Activated CD4-positive, alpha-beta memory T cell treated with anti-CD3 and anti-CD28 coated beads, Interleukin-2, amount 10 ng/mL, durations not matched to agents 7 days and 5 days (primary cell): ENCODE measurements at regions not wholly inside any gene's neighbourhood (a gene's known extent, or its start where the extent isn't known, plus 50 kb on each side); places are given as distances from the start of the nearest gene placed in this dataset.

Experiments
- CTCF ChIA-PET: fragments of 350-600 bp; sonication (Branson Sonifier 250); formaldehyde crosslinking; loops from one replicate; lab custom pipeline; 2021; ENCODE audit warnings: antibody characterized with exemption, inconsistent platforms; lab: Charles Lee
- POLR2A ChIA-PET: fragments of 350-600 bp; sonication (Branson Sonifier 250); formaldehyde crosslinking; loops from one replicate; lab custom pipeline; 2021; ENCODE audit warnings: antibody characterized with exemption; lab: Charles Lee
- DNase-seq: peaks from one replicate; pipeline ENCODE4 v3.0.0-alpha.2; 2020
- H3K27ac Mint-ChIP-seq: one replicate; pipeline ENCODE4 v1.8.0; 2021; ENCODE audit warnings: mild to moderate bottlenecking, mixed read lengths
- H3K27me3 Mint-ChIP-seq: one replicate; pipeline ENCODE4 v1.8.0; 2021; ENCODE audit warnings: mixed read lengths
- H3K36me3 Mint-ChIP-seq: one replicate; pipeline ENCODE4 v1.8.0; 2021; ENCODE audit warnings: low read depth, mixed read lengths
- H3K4me1 Mint-ChIP-seq: one replicate; pipeline ENCODE4 v1.8.0; 2021; ENCODE audit warnings: mixed read lengths
- H3K4me3 Mint-ChIP-seq: one replicate; pipeline ENCODE4 v1.8.0; 2021; ENCODE audit warnings: mild to moderate bottlenecking, mixed read lengths
- H3K9me3 Mint-ChIP-seq: one replicate; pipeline ENCODE4 v1.8.0; 2021; ENCODE audit warnings: mixed read lengths

- Mint-ChIP-seq H3K4me3 (no peak overlapping the region), H3K36me3 (no peaks in the 10 kb centered on the region), H3K27me3 (peaks cover 12% of the 10 kb centered on the region), H3K4me1 (peaks cover 1% of the 10 kb centered on the region), H3K9me3 (no peaks in the 10 kb centered on the region), H3K27ac (no peak overlapping the region)
- CTCF ChIA-PET: interaction anchor here (1.8 kb wide), 1 partner anchor 319 kb away, joined by 6 read pairs; no protein-coding TSS in a partner anchor
- no peak for DNase-seq
- POLR2A ChIA-PET: no interaction called here
Observed at GRCh38 chr16:87552072-87552718, 50.1 kb upstream of the JPH3 start.

GRCh38 chr16:87551487-87551886 is 50.8 kb upstream of the JPH3 start:
- POLR2A ChIA-PET: no interaction called here
- no peak overlapping the region for H3K27ac Mint-ChIP-seq

GRCh38 chr16:87550495-87550961 is 51.8 kb upstream of the JPH3 start:
- ChIA-PET CTCF (interaction anchor here (1.1 to 1.8 kb wide), 3 partner anchors 84 to 321 kb away, joined by 4 to 6 read pairs (median 6); no protein-coding TSS in a partner anchor), POLR2A (no interaction called here)
- peak; percentile 62 for DNase-seq
- peaks cover 12% of the 10 kb centered on the region for H3K27me3 Mint-ChIP-seq
- peaks cover 4% of the 10 kb centered on the region for H3K9me3 Mint-ChIP-seq
- H3K4me1 Mint-ChIP-seq: peaks cover 1% of the 10 kb centered on the region
- no peak overlapping the region for H3K27ac Mint-ChIP-seq
- H3K4me3 Mint-ChIP-seq: no peak overlapping the region
- H3K36me3 Mint-ChIP-seq: no peaks in the 10 kb centered on the region

More at GRCh38 chr16:87551487-87551886, 50.8 kb upstream of the JPH3 start:
- no peaks in the 10 kb centered on the region for H3K36me3 Mint-ChIP-seq
- DNase-seq: no peak
- H3K27me3 Mint-ChIP-seq: peaks cover 12% of the 10 kb centered on the region
- H3K4me3 Mint-ChIP-seq: no peak overlapping the region
- CTCF ChIA-PET: interaction anchor here (1.1 to 1.8 kb wide), 3 partner anchors 84 to 320 kb away, joined by 4 to 6 read pairs (median 6); no protein-coding TSS in a partner anchor
- no peaks in the 10 kb centered on the region for H3K9me3 Mint-ChIP-seq
- peaks cover 1% of the 10 kb centered on the region for H3K4me1 Mint-ChIP-seq

GRCh38 chr16:87549627-87550494 is 52.4 kb upstream of the JPH3 start:
- ChIA-PET CTCF (interaction anchor here (1.8 to 1.9 kb wide), 2 partner anchors 86 to 322 kb away, joined by 5 to 6 read pairs; no protein-coding TSS in a partner anchor), POLR2A (no interaction called here)
- Mint-ChIP-seq H3K27ac (no peak overlapping the region), H3K27me3 (peaks cover 13% of the 10 kb centered on the region), H3K4me1 (peaks cover 1% of the 10 kb centered on the region), H3K4me3 (no peak overlapping the region), H3K9me3 (peaks cover 4% of the 10 kb centered on the region), H3K36me3 (no peaks in the 10 kb centered on the region)
- DNase-seq: no peak

- no peak overlapping the region for H3K27ac Mint-ChIP-seq
- H3K27me3 Mint-ChIP-seq: peaks cover 13% of the 10 kb centered on the region
- peaks cover 8% of the 10 kb centered on the region for H3K4me1 Mint-ChIP-seq
- no peak for DNase-seq
- peaks cover 4% of the 10 kb centered on the region for H3K9me3 Mint-ChIP-seq
- H3K4me3 Mint-ChIP-seq: no peak overlapping the region
- H3K36me3 Mint-ChIP-seq: no peaks in the 10 kb centered on the region
- ChIA-PET CTCF (interaction anchor here (1.9 kb wide), 1 partner anchor 88 kb away, joined by 5 read pairs; no protein-coding TSS in a partner anchor), POLR2A (no interaction called here)
Observed at GRCh38 chr16:87548046-87548445, 54.3 kb upstream of the JPH3 start.

GRCh38 chr16:87543436-87544191 is 50.8 kb upstream of the ZCCHC14 start:
- Mint-ChIP-seq H3K4me1 (peaks cover 7% of the 10 kb centered on the region), H3K4me3 (no peak overlapping the region), H3K36me3 (no peaks in the 10 kb centered on the region), H3K9me3 (peaks cover 4% of the 10 kb centered on the region), H3K27me3 (peaks cover 22% of the 10 kb centered on the region), H3K27ac (no peak overlapping the region)
- peak; percentile 17 for DNase-seq
- POLR2A ChIA-PET: no interaction called here
- CTCF ChIA-PET: no interaction called here

- Mint-ChIP-seq H3K27ac (no peak overlapping the region), H3K27me3 (peaks cover 24% of the 10 kb centered on the region), H3K4me3 (no peak overlapping the region), H3K36me3 (no peaks in the 10 kb centered on the region), H3K4me1 (peaks cover 7% of the 10 kb centered on the region), H3K9me3 (peaks cover 4% of the 10 kb centered on the region)
- POLR2A ChIA-PET: no interaction called here
- CTCF ChIA-PET: no interaction called here
- DNase-seq: no peak
Observed at GRCh38 chr16:87542531-87543102, 49.8 kb upstream of the ZCCHC14 start.
